GM12878 (cell line): ENCODE measurements at regions not wholly inside any gene's neighbourhood (a gene's known extent, or its start where the extent isn't known, plus 50 kb on each side); places are given as distances from the start of the nearest gene placed in this dataset.

Source experiments
- ATAC-seq: fragments of 200-7000 bp; cut with Tn5 transposase; 3 replicates; pipeline ENCODE4 v1.9.1; 2020; ENCODE audit warnings: mild to moderate bottlenecking, moderate library complexity
- BruUV-seq: library from RNA; stranded (reverse); fragments of 400-500 nt; replicated peaks from 2 replicates; lab custom pipeline; 2021; lab: Mats Ljungman, UMichigan
- CTCF ChIA-PET: fragments of 300-600 bp; sonication (Branson Sonifier 250); formaldehyde crosslinking; extraction: SDS; loops from one replicate; lab custom pipeline; 2021; ENCODE audit warnings: inconsistent platforms; lab: Yijun Ruan, JAX
- POLR2A ChIA-PET: fragments of 350-600 bp; formaldehyde crosslinking; extraction: SDS; loops from one replicate; lab custom pipeline; 2021; ENCODE audit warnings: inconsistent platforms; lab: Charles Lee
- RAD21 ChIA-PET: fragments of 300-600 bp; sonication (Branson Sonifier 250); formaldehyde crosslinking; loops from one replicate; lab custom pipeline; 2023; ENCODE audit warnings: antibody characterized with exemption; ENCODE audit not compliant: unreplicated experiment; lab: Charles Lee
- SMC1A ChIA-PET: fragments of 300-600 bp; sonication (Branson Sonifier 250); formaldehyde crosslinking; loops from one replicate; lab custom pipeline; 2023; ENCODE audit not compliant: unreplicated experiment, uncharacterized antibody; lab: Charles Lee
- DNase-seq: peaks from one replicate; pipeline ENCODE4 v3.0.0-alpha.2; 2011; ENCODE audit warnings: low read depth, low spot score
- FAIRE-seq: peaks from 3 replicates; lab custom pipeline; 2011; peaks lifted over from hg19 to GRCh38; lab: Jason Lieb, UNC
- H2AFZ ChIP-seq: 2 replicates; pipeline ENCODE4 v1.6.0; 2011; ENCODE audit warnings: low read depth, low read length, control low read depth; ENCODE audit not compliant: control insufficient read depth
- H3K27ac ChIP-seq: 2 replicates; pipeline ENCODE4 v1.5.1; 2011; ENCODE audit warnings: control low read depth; ENCODE audit not compliant: control insufficient read depth, insufficient read depth
- H3K27me3 ChIP-seq, 2 experiments: replicated peaks in 1 of 2; 2 replicates each; pipeline versions ENCODE4 v1.6.0 to v1.6.1; 2011; ENCODE audit warnings: low read length in 1 of 2; ENCODE audit not compliant: control insufficient read depth in 2 of 2, insufficient read depth in 2 of 2
- H3K36me3 ChIP-seq, 2 experiments: 2 replicates each; pipeline ENCODE4 v1.5.1; 2011; ENCODE audit warnings: low read length in 1 of 2; ENCODE audit not compliant: control insufficient read depth in 2 of 2, insufficient read depth in 2 of 2
- H3K4me1 ChIP-seq: 2 replicates; pipeline ENCODE4 v1.6.1; 2011; ENCODE audit warnings: mild to moderate bottlenecking, low read length, moderate library complexity, mixed read lengths; ENCODE audit not compliant: control insufficient read depth, insufficient read depth
- H3K4me2 ChIP-seq: 2 replicates; pipeline ENCODE4 v1.6.0; 2011; ENCODE audit warnings: control low read depth; ENCODE audit not compliant: control insufficient read depth, insufficient read depth
- H3K4me3 ChIP-seq: fragments of 200-600 bp; sonication (generic); 2 replicates; pipeline ENCODE4 v1.5.1; 2016
- H3K79me2 ChIP-seq: 2 replicates; pipeline ENCODE4 v1.6.0; 2011; ENCODE audit warnings: low read length; ENCODE audit not compliant: control insufficient read depth, insufficient read depth
- H3K9ac ChIP-seq: 2 replicates; pipeline ENCODE4 v1.8.0; 2011; ENCODE audit warnings: low read length, control low read depth, mixed read lengths; ENCODE audit not compliant: control insufficient read depth, insufficient read depth
- H3K9me3 ChIP-seq: replicated peaks from 3 replicates; pipeline ENCODE4 v1.5.1; 2011; ENCODE audit warnings: mild to moderate bottlenecking, low read length; ENCODE audit not compliant: control insufficient read depth, insufficient read depth
- H4K20me1 ChIP-seq: 2 replicates; pipeline ENCODE4 v1.6.0; 2011; ENCODE audit not compliant: control insufficient read depth, insufficient read depth
- FOS ChIP-seq: IDR thresholded peaks from 3 replicates; pipeline ENCODE4 v1.6.1; 2011; ENCODE audit warnings: borderline replicate concordance; ENCODE audit not compliant: insufficient read length; ENCODE audit errors: extremely low read depth
- LARP7 ChIP-seq: fragments of 450-650 bp; IDR thresholded peaks from 2 replicates; pipeline ENCODE4 v1.6.1; 2017; ENCODE audit warnings: mild to moderate bottlenecking
- NRF1 ChIP-seq: conservative IDR thresholded peaks from 2 replicates; pipeline ENCODE4 v1.6.1; 2011; ENCODE audit warnings: mild to moderate bottlenecking, low read depth, low read length, improper control_type of control experiment
- SIN3A ChIP-seq: IDR thresholded peaks from 2 replicates; pipeline ENCODE4 v1.6.1; 2012; ENCODE audit warnings: low read depth, low read length, improper control_type of control experiment
- SUPT20H ChIP-seq: IDR thresholded peaks from 2 replicates; pipeline ENCODE4 v1.6.1; 2011; ENCODE audit warnings: low read depth, mild to moderate bottlenecking, low read length, moderate library complexity, borderline replicate concordance; ENCODE audit not compliant: control insufficient read depth
- YBX1 ChIP-seq: fragments of 450-650 bp; IDR thresholded peaks from 2 replicates; pipeline ENCODE4 v1.6.1; 2016; ENCODE audit warnings: antibody characterized with exemption
- ZBED1 ChIP-seq: IDR thresholded peaks from 2 replicates; pipeline ENCODE4 v1.6.1; 2016; ENCODE audit warnings: borderline replicate concordance
- WGBS: methylation state at CpG from one replicate; pipeline ENCODE4 v1.1.6; 2016; ENCODE audit warnings: low lambda C conversion rate; ENCODE audit not compliant: insufficient replicate concordance, insufficient coverage; ENCODE audit errors: missing lambda C conversion rate; 5-methylcytosine and 5-hydroxymethylcytosine counted together
- in situ Hi-C: fragments of 300-500 bp; cut with MboI; formaldehyde crosslinking; loops from 9 replicates; pipeline ENCODE4 v1.14.3; 2018; ENCODE audit warnings: mixed read lengths
- intact Hi-C: fragments of 100-400 bp; cut with micrococcal nuclease; formaldehyde crosslinking; loops from one replicate; pipeline ENCODE4 v1.14.2; 2022; ENCODE audit not compliant: unreplicated experiment
- TF ChIP-seq, protein P1 (sequence below): IDR thresholded peaks from 2 replicates; pipeline ENCODE4 v1.6.1; 2011; ENCODE audit warnings: borderline replicate concordance, low read depth, mild to moderate bottlenecking, moderate library complexity, low read length; ENCODE audit not compliant: insufficient read depth, poor library complexity, severe bottlenecking
- TF ChIP-seq, protein P2 (sequence below): IDR thresholded peaks from 2 replicates; pipeline ENCODE4 v1.6.1; 2011; ENCODE audit warnings: low read depth, low read length, improper control_type of control experiment, borderline replicate concordance
- TF ChIP-seq, protein P3 (sequence below): fragments of 450-650 bp; IDR thresholded peaks from 2 replicates; pipeline ENCODE4 v1.6.1; 2016; ENCODE audit warnings: mild to moderate bottlenecking

DNA sequence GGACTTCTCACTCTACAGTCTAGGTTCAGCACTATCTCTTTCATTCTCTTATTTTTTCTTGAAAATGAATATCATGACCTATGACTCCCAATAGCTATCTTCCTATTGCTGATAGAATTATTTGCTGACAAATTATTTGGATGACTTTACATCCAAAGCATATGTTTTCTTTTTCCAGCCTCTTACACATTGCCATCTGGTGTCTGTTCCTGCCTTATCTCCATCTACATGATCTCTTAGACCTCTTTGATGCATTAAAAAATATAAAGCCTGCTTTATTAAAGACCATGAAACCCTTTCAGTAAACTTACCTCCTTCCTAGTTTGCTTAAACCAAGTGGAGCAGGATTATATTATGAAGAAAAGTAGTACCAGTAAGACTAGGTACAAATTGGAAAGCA, 700.9 kb upstream of the CXADR start:
- Histone ChIP-seq H3K4me2 (no peak overlapping the region), H3K27me3 (no peaks in the 10 kb centered on the region), H3K9ac (no peak overlapping the region), H3K4me1 (no peaks in the 10 kb centered on the region), H2AFZ (no peak overlapping the region), H4K20me1 (no peaks in the 10 kb centered on the region), H3K79me2 (no peaks in the 10 kb centered on the region), H3K9me3 (no peaks in the 10 kb centered on the region; the same call in 2 of the 3 replicates), H3K4me3 (no peak overlapping the region), H3K27ac (no peak overlapping the region), H3K36me3 (no peaks in the 10 kb centered on the region)
- intact Hi-C loops: no loop called here
- ChIA-PET SMC1A (no interaction called here), CTCF (no interaction called here), POLR2A (no interaction called here), RAD21 (no interaction called here)
- TF ChIP-seq FOS (no peak), ZBED1 (no peak)
- no TSS peak for BruUV-seq
- no peak for ATAC-seq
- no peak for DNase-seq
- in situ Hi-C loops: no loop called here
- no peak for FAIRE-seq

DNA sequence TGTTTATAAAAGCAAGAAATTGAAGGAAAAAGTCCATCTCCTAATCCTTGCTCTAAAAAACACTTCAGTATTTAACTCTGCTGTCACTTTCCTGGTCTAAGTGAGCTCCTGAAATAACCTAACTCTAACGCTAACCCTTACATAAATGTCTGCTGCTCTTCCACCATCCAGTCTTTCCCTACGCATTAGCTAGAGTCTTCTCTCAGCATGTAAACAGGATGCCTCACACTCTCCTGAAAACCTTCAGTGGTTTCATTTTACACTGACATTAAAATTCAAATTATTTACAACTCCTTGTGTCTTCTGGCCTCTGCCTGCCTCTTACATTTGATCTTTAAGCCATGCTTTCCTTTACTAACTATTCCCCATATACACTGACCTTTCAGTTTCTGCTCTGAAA, 697.6 kb upstream of the CXADR start:
- H2AFZ ChIP-seq: no peak overlapping the region
- no peak overlapping the region for H3K4me2 ChIP-seq
- TF ChIP-seq, protein P1, sequence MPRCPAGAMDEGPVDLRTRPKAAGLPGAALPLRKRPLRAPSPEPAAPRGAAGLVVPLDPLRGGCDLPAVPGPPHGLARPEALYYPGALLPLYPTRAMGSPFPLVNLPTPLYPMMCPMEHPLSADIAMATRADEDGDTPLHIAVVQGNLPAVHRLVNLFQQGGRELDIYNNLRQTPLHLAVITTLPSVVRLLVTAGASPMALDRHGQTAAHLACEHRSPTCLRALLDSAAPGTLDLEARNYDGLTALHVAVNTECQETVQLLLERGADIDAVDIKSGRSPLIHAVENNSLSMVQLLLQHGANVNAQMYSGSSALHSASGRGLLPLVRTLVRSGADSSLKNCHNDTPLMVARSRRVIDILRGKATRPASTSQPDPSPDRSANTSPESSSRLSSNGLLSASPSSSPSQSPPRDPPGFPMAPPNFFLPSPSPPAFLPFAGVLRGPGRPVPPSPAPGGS: no peak
- no peak for TF ChIP-seq SUPT20H
- TF ChIP-seq YBX1: no peak
- TF ChIP-seq, protein P2, sequence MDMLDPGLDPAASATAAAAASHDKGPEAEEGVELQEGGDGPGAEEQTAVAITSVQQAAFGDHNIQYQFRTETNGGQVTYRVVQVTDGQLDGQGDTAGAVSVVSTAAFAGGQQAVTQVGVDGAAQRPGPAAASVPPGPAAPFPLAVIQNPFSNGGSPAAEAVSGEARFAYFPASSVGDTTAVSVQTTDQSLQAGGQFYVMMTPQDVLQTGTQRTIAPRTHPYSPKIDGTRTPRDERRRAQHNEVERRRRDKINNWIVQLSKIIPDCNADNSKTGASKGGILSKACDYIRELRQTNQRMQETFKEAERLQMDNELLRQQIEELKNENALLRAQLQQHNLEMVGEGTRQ: no peak
- TF ChIP-seq SIN3A: no peak
- TF ChIP-seq LARP7: no peak
- TF ChIP-seq, protein P3, sequence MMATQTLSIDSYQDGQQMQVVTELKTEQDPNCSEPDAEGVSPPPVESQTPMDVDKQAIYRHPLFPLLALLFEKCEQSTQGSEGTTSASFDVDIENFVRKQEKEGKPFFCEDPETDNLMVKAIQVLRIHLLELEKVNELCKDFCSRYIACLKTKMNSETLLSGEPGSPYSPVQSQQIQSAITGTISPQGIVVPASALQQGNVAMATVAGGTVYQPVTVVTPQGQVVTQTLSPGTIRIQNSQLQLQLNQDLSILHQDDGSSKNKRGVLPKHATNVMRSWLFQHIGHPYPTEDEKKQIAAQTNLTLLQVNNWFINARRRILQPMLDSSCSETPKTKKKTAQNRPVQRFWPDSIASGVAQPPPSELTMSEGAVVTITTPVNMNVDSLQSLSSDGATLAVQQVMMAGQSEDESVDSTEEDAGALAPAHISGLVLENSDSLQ: no peak
- no peak for TF ChIP-seq NRF1
- TF ChIP-seq, all 136 proteins: peak for 0
- Histone ChIP-seq H3K4me3 (no peak overlapping the region), H3K79me2 (no peaks in the 10 kb centered on the region), H4K20me1 (no peaks in the 10 kb centered on the region), H3K27me3 (no peaks in the 10 kb centered on the region), H3K9me3 (no peaks in the 10 kb centered on the region), H3K36me3 (no peaks in the 10 kb centered on the region), H3K9ac (no peak overlapping the region), H3K27ac (no peak overlapping the region), H3K4me1 (no peaks in the 10 kb centered on the region)
- ATAC-seq (no peak), DNase-seq (no peak), FAIRE-seq (no peak)
- ChIA-PET RAD21 (no interaction called here), CTCF (no interaction called here), POLR2A (no interaction called here), SMC1A (no interaction called here)
- in situ Hi-C loops: no loop called here
- BruUV-seq: no TSS peak
- 25% methylated on average over 2 of the region's 2 CpGs for WGBS
- intact Hi-C loops: no loop called here
